H9 (cell line): ENCODE measurements at regions not wholly inside any gene's neighbourhood (a gene's known extent, or its start where the extent isn't known, plus 50 kb on each side); places are given as distances from the start of the nearest gene placed in this dataset.

Experiments used
- DNase-seq: peaks from one replicate; pipeline ENCODE4 v3.0.0-alpha.2; 2017
- H2AFZ ChIP-seq: one replicate; pipeline ENCODE4 v1.6.1; 2013; ENCODE audit warnings: mild to moderate bottlenecking, low read length, control low read depth, moderate library complexity
- H2AK5ac ChIP-seq: 2 replicates; pipeline ENCODE4 v1.6.1; 2013; ENCODE audit warnings: low read length, control low read depth, mixed read lengths; ENCODE audit not compliant: insufficient read length
- H2BK120ac ChIP-seq: one replicate; pipeline ENCODE4 v1.6.1; 2013; ENCODE audit warnings: low read depth, mild to moderate bottlenecking, low read length, control low read depth, inconsistent platforms; ENCODE audit not compliant: poor library complexity, severe bottlenecking
- H2BK12ac ChIP-seq: 2 replicates; pipeline ENCODE4 v1.6.1; 2013; ENCODE audit warnings: low read length, control low read depth, mixed read lengths, low read depth; ENCODE audit not compliant: insufficient read length
- H2BK15ac ChIP-seq: 2 replicates; pipeline ENCODE4 v1.6.1; 2013; ENCODE audit warnings: low read depth, low read length, control low read depth
- H2BK20ac ChIP-seq: one replicate; pipeline ENCODE4 v1.6.1; 2013; ENCODE audit warnings: low read depth, mild to moderate bottlenecking, low read length, control low read depth, inconsistent platforms; ENCODE audit not compliant: poor library complexity, severe bottlenecking
- H2BK5ac ChIP-seq: 2 replicates; pipeline ENCODE4 v1.6.1; 2013; ENCODE audit warnings: low read length, control low read depth, mixed read lengths; ENCODE audit not compliant: insufficient read length
- H3K14ac ChIP-seq: 2 replicates; pipeline ENCODE4 v1.6.1; 2013; ENCODE audit warnings: low read length, control low read depth; ENCODE audit not compliant: insufficient read depth
- H3K18ac ChIP-seq: 2 replicates; pipeline ENCODE4 v1.6.1; 2013; ENCODE audit warnings: low read depth, mild to moderate bottlenecking, mixed read lengths, low read length, control low read depth; ENCODE audit not compliant: insufficient read length
- H3K23ac ChIP-seq: 2 replicates; pipeline ENCODE4 v1.6.1; 2013; ENCODE audit warnings: low read length, control low read depth, mixed read lengths, low read depth; ENCODE audit not compliant: insufficient read length
- H3K23me2 ChIP-seq: 2 replicates; pipeline ENCODE4 v1.6.1; 2013; ENCODE audit warnings: low read depth, mild to moderate bottlenecking, mixed read lengths, low read length, control low read depth; ENCODE audit not compliant: insufficient read length, poor library complexity, severe bottlenecking
- H3K27ac ChIP-seq: 2 replicates; pipeline ENCODE4 v1.5.1; 2013; ENCODE audit warnings: low read length, control low read depth, mixed read lengths, low read depth; ENCODE audit not compliant: insufficient read length
- H3K27me3 ChIP-seq: 2 replicates; pipeline ENCODE4 v1.6.1; 2013; ENCODE audit warnings: low read length, control low read depth, inconsistent platforms; ENCODE audit not compliant: insufficient read depth
- H3K4ac ChIP-seq: 2 replicates; pipeline ENCODE4 v1.6.1; 2013; ENCODE audit warnings: low read depth, mild to moderate bottlenecking, control low read depth, inconsistent platforms, low read length, moderate library complexity
- H3K4me1 ChIP-seq: 2 replicates; pipeline ENCODE4 v1.6.1; 2013; ENCODE audit warnings: low read length, control low read depth, inconsistent platforms; ENCODE audit not compliant: insufficient read depth
- H3K4me2 ChIP-seq: 2 replicates; pipeline ENCODE4 v1.6.1; 2013; ENCODE audit warnings: low read length, control low read depth, mixed read lengths; ENCODE audit not compliant: insufficient read length, insufficient read depth
- H3K56ac ChIP-seq: 2 replicates; pipeline ENCODE4 v1.6.1; 2013; ENCODE audit warnings: low read depth, mild to moderate bottlenecking, mixed read lengths, low read length, control low read depth; ENCODE audit not compliant: insufficient read length
- H3K79me1 ChIP-seq: 2 replicates; pipeline ENCODE4 v1.6.1; 2013; ENCODE audit warnings: low read depth, mild to moderate bottlenecking, moderate library complexity, low read length, control low read depth, inconsistent platforms; ENCODE audit not compliant: insufficient read depth, poor library complexity, severe bottlenecking
- H3K79me2 ChIP-seq: 2 replicates; pipeline ENCODE4 v1.6.1; 2013; ENCODE audit warnings: low read length, control low read depth, inconsistent platforms; ENCODE audit not compliant: insufficient read depth
- H3K9ac ChIP-seq: 2 replicates; pipeline ENCODE4 v1.6.1; 2013; ENCODE audit warnings: low read length, control low read depth, mixed read lengths; ENCODE audit not compliant: insufficient read length; ENCODE audit errors: extremely low read depth
- H3K9me3 ChIP-seq: one replicate; pipeline ENCODE4 v1.6.1; 2013; ENCODE audit warnings: low read depth, low read length, inconsistent platforms; ENCODE audit not compliant: control insufficient read depth
- H3T11ph ChIP-seq: one replicate; pipeline ENCODE4 v1.6.1; 2013; ENCODE audit warnings: mild to moderate bottlenecking, low read length, control low read depth, inconsistent platforms
- H4K20me1 ChIP-seq: one replicate; pipeline ENCODE4 v1.6.1; 2013; ENCODE audit not compliant: control insufficient read depth, insufficient read length, insufficient read depth
- H4K5ac ChIP-seq: 2 replicates; pipeline ENCODE4 v1.6.1; 2013; ENCODE audit warnings: low read depth, mild to moderate bottlenecking, mixed read lengths, low read length, control low read depth; ENCODE audit not compliant: insufficient read length
- H4K8ac ChIP-seq: replicated peaks from 2 replicates; pipeline ENCODE4 v1.6.1; 2013; ENCODE audit warnings: low read length, control low read depth, mixed read lengths, low read depth; ENCODE audit not compliant: insufficient read length
- H4K91ac ChIP-seq: 2 replicates; pipeline ENCODE4 v1.6.1; 2013; ENCODE audit warnings: low read depth, mild to moderate bottlenecking, moderate library complexity, mixed read lengths, low read length, control low read depth; ENCODE audit not compliant: insufficient read length
- H3K27ac Mint-ChIP-seq, 3 experiments: 2 replicates in 2 of 3; 3 replicates in 1 of 3; pipeline ENCODE4 v1.8.0; 2020 to 2021; ENCODE audit warnings: mixed read lengths in 3 of 3, mild to moderate bottlenecking in 1 of 3, moderate library complexity in 1 of 3
- H3K27me3 Mint-ChIP-seq: 2 replicates; pipeline ENCODE4 v1.8.0; 2021; ENCODE audit warnings: low read depth, mild to moderate bottlenecking, moderate library complexity, mixed read lengths
- H3K36me3 Mint-ChIP-seq, 3 experiments: 2 replicates in 2 of 3; 3 replicates in 1 of 3; pipeline ENCODE4 v1.8.0; 2020 to 2021; ENCODE audit warnings: low read depth in 3 of 3, mixed read lengths in 3 of 3; ENCODE audit not compliant: insufficient read depth in 1 of 3
- H3K4me1 Mint-ChIP-seq, 2 experiments: 2 replicates each; pipeline ENCODE4 v1.8.0; 2020; ENCODE audit warnings: mixed read lengths in 2 of 2
- H3K4me3 Mint-ChIP-seq, 2 experiments: 2 replicates in 1 of 2; 3 replicates in 1 of 2; pipeline ENCODE4 v1.8.0; 2020 to 2021; ENCODE audit warnings: mild to moderate bottlenecking in 2 of 2, mixed read lengths in 2 of 2, moderate library complexity in 1 of 2
- H3K9me3 Mint-ChIP-seq, 2 experiments: 2 replicates in 1 of 2; 3 replicates in 1 of 2; pipeline ENCODE4 v1.8.0; 2020; ENCODE audit warnings: mild to moderate bottlenecking in 2 of 2, mixed read lengths in 2 of 2, moderate library complexity in 1 of 2
- CTCF ChIP-seq: fragments of 200-600 bp; sonication (generic); conservative IDR thresholded peaks from 3 replicates; pipeline ENCODE4 v1.8.0; 2021; ENCODE audit warnings: antibody characterized with exemption, mild to moderate bottlenecking
- WGBS: extraction: QIAGEN DNeasy Blood & Tissue Kit; methylation state at CpG from one replicate; pipeline ENCODE4 v1.1.7; 2013; ENCODE audit warnings: missing lambda C conversion rate, low lambda C conversion rate, mixed read lengths; ENCODE audit not compliant: insufficient read length; ENCODE audit errors: extremely low coverage; 5-methylcytosine and 5-hydroxymethylcytosine counted together

GRCh38 chr3:30187366-30187765, 419.0 kb upstream of the TGFBR2 start:
- H3K23me2 ChIP-seq: no peaks in the 10 kb centered on the region
- H2BK12ac ChIP-seq: no peak overlapping the region
- no peak overlapping the region for H2BK120ac ChIP-seq
- no peak overlapping the region for H3K14ac ChIP-seq
- no peak overlapping the region for H3T11ph ChIP-seq
- no peaks in the 10 kb centered on the region for H3K9me3 ChIP-seq
- H2AFZ ChIP-seq: no peak overlapping the region
- WGBS: no CpG with 5 or more reads among the region's 2 CpGs
- H3K18ac ChIP-seq: no peak overlapping the region
- H3K27ac ChIP-seq: no peak overlapping the region
- H3K79me1 ChIP-seq: no peaks in the 10 kb centered on the region
- H2BK15ac ChIP-seq: no peak overlapping the region
- Mint-ChIP-seq H3K36me3 (no peaks in the 10 kb centered on the region), H3K4me3 (no peak overlapping the region), H3K27ac (no peak overlapping the region), H3K4me1 (peaks cover 4 to 6% of the 10 kb centered on the region in 2 experiments), H3K9me3 (no peaks in the 10 kb centered on the region; a peak in 1 of 5 replicates), H3K27me3 (no peaks in the 10 kb centered on the region)
- no peaks in the 10 kb centered on the region for H3K27me3 ChIP-seq
- no peak overlapping the region for H3K9ac ChIP-seq
- no peak overlapping the region for H3K56ac ChIP-seq
- no peak overlapping the region for H2BK20ac ChIP-seq
- no peak overlapping the region for H4K8ac ChIP-seq
- H2AK5ac ChIP-seq: no peak overlapping the region
- no peak overlapping the region for H2BK5ac ChIP-seq
- no peak for TF ChIP-seq CTCF
- H4K5ac ChIP-seq: no peak overlapping the region
- no peak for DNase-seq
- no peak overlapping the region for H3K4ac ChIP-seq
- no peaks in the 10 kb centered on the region for H3K4me1 ChIP-seq
- no peaks in the 10 kb centered on the region for H3K79me2 ChIP-seq
- H4K20me1 ChIP-seq: no peaks in the 10 kb centered on the region
- no peak overlapping the region for H3K4me2 ChIP-seq
- no peak overlapping the region for H3K23ac ChIP-seq
- no peak overlapping the region for H4K91ac ChIP-seq
